ENCODE measurements at regions not wholly inside any gene's neighbourhood (a gene's known extent, or its start where the extent isn't known, plus 50 kb on each side); places are given as distances from the start of the nearest gene placed in this dataset.
A peak's percentile ranks its signal among the peaks of the same experiment; 100 is the strongest.

DNA sequence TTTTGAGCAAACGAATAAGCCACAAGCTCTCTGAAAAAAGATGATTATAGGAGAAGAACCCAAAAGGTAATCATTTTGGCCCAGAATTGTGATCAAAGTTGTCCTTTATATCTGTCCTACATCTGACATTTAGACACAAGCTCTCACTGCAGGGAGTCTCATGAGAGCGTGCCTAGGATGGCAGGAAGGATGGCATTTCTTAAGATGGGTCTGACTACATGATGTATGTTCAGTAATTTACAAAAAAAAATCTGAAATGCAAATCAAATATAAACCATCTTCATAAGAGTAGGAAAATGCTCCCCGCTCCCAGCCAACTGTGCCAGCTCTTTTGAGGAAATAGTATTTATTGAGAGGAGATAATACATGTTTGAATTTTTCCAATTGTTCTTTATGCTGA, 81.0 kb upstream of the MBNL2 start:
- TF ChIP-seq, protein P1, sequence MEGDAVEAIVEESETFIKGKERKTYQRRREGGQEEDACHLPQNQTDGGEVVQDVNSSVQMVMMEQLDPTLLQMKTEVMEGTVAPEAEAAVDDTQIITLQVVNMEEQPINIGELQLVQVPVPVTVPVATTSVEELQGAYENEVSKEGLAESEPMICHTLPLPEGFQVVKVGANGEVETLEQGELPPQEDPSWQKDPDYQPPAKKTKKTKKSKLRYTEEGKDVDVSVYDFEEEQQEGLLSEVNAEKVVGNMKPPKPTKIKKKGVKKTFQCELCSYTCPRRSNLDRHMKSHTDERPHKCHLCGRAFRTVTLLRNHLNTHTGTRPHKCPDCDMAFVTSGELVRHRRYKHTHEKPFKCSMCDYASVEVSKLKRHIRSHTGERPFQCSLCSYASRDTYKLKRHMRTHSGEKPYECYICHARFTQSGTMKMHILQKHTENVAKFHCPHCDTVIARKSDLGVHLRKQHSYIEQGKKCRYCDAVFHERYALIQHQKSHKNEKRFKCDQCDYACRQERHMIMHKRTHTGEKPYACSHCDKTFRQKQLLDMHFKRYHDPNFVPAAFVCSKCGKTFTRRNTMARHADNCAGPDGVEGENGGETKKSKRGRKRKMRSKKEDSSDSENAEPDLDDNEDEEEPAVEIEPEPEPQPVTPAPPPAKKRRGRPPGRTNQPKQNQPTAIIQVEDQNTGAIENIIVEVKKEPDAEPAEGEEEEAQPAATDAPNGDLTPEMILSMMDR (IDR thresholded peaks at IDR 0.05) = no peak
- Histone ChIP-seq H3K27me3 (no peaks in the 10 kb centered on the region), H3K9me3 (no peaks in the 10 kb centered on the region), H3K36me3 (no peaks in the 10 kb centered on the region), H3K4me1 (peaks cover 0 to 5% (median 0%) of the 10 kb centered on the region in 3 donors), H3K27ac (peak overlapping the region in 2 of 4 donors; percentile 8 to 63), H3K4me3 (no peak overlapping the region)
- ATAC-seq = no peak
- WGBS, 2 donors = 89 to 91% methylated on average over 3 of the region's 3 CpGs
- intact Hi-C loops (cut with DNase I) = no loop called here
- DNase-seq = no peak
- no peak for FAIRE-seq

DNA sequence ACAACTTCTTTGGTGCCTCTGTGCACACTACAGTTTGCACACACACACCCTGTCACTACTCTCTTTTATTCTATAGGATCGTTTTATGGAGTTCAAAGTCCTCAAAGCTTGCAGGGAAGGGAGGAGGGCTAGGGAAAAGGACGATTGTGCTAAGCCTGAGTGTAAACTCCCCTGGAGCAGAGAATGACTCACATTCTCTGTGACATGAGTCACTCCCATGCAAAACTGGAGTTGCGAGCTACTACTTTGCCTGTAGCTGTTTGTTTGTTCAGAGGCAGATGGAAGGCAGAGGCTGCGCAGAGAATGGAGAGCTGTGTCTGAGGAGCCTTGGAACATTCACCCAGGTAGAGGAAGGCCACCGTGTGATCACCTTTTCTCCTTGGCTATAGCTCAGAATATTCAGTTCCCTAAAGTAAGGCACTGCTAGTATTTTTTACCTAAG, 80.5 kb upstream of the MBNL2 start:
- H3K27ac ChIP-seq = peak overlapping the region in 2 of 4 donors; percentile 8 to 63
- peak overlapping the region in 1 of 4 donors; percentile 26 for H3K4me3 ChIP-seq
- no peaks in the 10 kb centered on the region for H3K9me3 ChIP-seq
- WGBS, 2 donors = 15 to 18% methylated on average over 5 of the region's 5 CpGs
- FAIRE-seq (peak; percentile 96), ATAC-seq (peak; percentile 91 to 98 (median 95)), DNase-seq (peak in 4 of 6 donors; percentile 16 to 61 (median 37))
- H3K27me3 ChIP-seq = no peaks in the 10 kb centered on the region
- TF ChIP-seq, protein P1 (IDR thresholded peaks at IDR 0.05) = no peak
- H3K36me3 ChIP-seq = no peaks in the 10 kb centered on the region
- H3K4me1 ChIP-seq = peaks cover 0 to 5% (median 0%) of the 10 kb centered on the region in 3 donors
- intact Hi-C loops (cut with DNase I) = no loop called here

DNA sequence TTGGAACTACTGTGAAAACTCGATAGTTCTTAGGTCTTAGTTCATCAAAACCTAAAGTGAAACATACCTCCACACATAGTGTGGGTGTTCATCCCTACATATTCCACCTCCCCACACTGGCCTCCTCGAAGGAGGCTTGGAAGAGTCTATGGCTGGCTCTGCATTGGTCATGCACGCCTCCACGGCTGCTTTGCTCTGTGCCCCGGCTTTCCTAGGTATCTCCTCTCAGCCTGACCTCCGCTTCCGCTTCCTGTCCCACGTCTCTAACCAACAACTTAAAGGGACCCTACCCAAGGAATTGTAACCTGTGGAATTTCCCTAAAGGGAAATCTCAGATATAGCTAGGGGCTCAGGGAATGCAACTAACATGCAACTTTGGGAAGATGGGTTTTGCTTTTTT, 79.7 kb upstream of the MBNL2 start:
- ATAC-seq = peak; percentile 75 to 91 (median 85)
- Histone ChIP-seq H3K9me3 (no peaks in the 10 kb centered on the region), H3K27me3 (no peaks in the 10 kb centered on the region), H3K27ac (peak overlapping the region in 2 of 4 donors; percentile 8 to 63), H3K4me3 (peak overlapping the region in 2 of 4 donors; percentile 26 to 33), H3K36me3 (no peaks in the 10 kb centered on the region), H3K4me1 (peaks cover 0 to 5% (median 0%) of the 10 kb centered on the region in 3 donors)
- peak; percentile 24 to 60 (median 38) for DNase-seq
- no peak for FAIRE-seq
- intact Hi-C loops (cut with DNase I) = no loop called here
- WGBS, 2 donors = 21 to 23% methylated on average over 8 of the region's 8 CpGs
- TF ChIP-seq, protein P1 (IDR thresholded peaks at IDR 0.05) = no peak

DNA sequence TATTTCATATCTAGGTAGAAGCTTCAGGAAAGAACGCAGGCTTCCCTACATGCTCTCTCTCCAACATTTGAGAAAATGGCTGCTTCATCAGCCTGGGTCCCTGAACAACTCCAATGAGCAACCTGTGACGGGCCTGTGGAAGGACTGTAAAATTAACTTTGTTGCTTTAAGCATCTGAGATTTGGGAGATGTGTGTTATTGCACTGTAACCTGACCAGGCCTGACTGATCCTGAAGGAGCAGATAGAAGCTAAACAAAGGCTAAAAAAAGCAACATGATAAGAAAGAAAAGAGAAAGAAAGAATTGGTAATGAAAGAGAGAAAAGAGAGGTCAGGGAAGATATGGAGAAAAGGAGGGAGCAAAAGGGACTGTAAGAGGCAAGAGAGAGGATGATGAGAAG, 77.1 kb upstream of the MBNL2 start:
- Histone ChIP-seq H3K27ac (no peak overlapping the region), H3K9me3 (no peaks in the 10 kb centered on the region), H3K36me3 (no peaks in the 10 kb centered on the region), H3K4me1 (peaks cover 0 to 5% (median 0%) of the 10 kb centered on the region in 3 donors), H3K4me3 (no peak overlapping the region), H3K27me3 (no peaks in the 10 kb centered on the region)
- 85 to 93% methylated on average over 2 of the region's 2 CpGs for WGBS, 2 donors
- FAIRE-seq (no peak), ATAC-seq (no peak), DNase-seq (no peak)
- intact Hi-C loops (cut with DNase I) = no loop called here
- TF ChIP-seq, protein P1 (IDR thresholded peaks at IDR 0.05) = no peak

DNA sequence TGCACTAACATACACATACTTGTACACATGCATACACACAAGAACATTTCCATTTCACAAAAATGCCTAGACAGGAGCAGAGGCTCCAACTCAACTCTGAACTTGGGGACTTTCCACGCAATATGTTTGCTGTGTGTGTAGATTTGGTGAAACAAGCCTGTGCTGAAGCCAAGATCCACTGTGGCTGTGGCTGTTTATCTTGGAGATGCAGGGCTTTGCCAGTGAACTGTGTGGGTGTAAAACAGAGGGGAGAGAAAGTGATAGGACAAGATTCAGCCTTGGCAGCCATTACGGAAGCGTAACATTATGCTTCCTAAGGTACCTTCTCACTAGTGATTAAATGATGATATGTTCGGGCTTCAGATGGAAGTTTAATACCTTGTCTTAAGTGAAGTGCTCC, 73.2 kb upstream of the MBNL2 start:
- no peak overlapping the region for H3K27ac ChIP-seq
- H3K9me3 ChIP-seq = no peaks in the 10 kb centered on the region
- DNase-seq = no peak
- no peak for ATAC-seq
- 67 to 88% methylated on average over 4 of the region's 4 CpGs for whole genome bisulfite sequencing, 2 donors
- no peaks in the 10 kb centered on the region for H3K4me1 ChIP-seq
- FAIRE-seq = no peak
- H3K27me3 ChIP-seq = no peaks in the 10 kb centered on the region
- H3K36me3 ChIP-seq = no peaks in the 10 kb centered on the region
- TF ChIP-seq, protein P1 (IDR thresholded peaks at IDR 0.05) = no peak
- no peak overlapping the region for H3K4me3 ChIP-seq
- intact Hi-C loops (cut with DNase I) = no loop called here

Data from pancreas (tissue), 10 donors.